ENCODE measurements at regions not wholly inside any gene's neighbourhood (a gene's known extent, or its start where the extent isn't known, plus 50 kb on each side); places are given as distances from the start of the nearest gene placed in this dataset.

DNA sequence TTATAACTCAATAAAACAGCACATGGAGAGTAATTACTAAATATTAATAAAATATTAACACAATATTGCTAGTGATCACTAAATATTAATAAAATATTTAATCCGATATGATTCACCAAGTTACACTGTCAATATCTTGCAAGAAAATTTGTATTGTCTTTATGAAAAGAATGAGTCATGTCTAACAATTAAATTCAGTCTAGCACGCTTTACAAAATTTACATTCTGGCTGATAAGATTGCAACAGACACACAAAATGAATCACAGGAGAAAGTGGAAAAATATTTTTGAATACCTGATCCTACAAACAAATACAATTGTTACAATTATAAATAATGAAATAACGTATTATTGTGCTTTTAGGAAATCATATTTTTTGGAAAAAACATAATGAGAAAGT lies 567.2 kb downstream of the EFNA5 start:
- Histone ChIP-seq H3K36me3 (ENCODE audit: control insufficient read depth, insufficient read depth, low read length) (no peaks in the 10 kb centered on the region), H3K4me3 (ENCODE audit: low read length) (no peak overlapping the region), H3K27me3 (ENCODE audit: control insufficient read depth, insufficient read depth, low read length) (no peaks in the 10 kb centered on the region), H3K27ac (ENCODE audit: low read length) (no peak overlapping the region), H3K9me3 (replicated peaks; ENCODE audit: control insufficient read depth, low read depth, low read length) (peaks cover 3% of the 10 kb centered on the region), H3K4me1 (ENCODE audit: control insufficient read depth, insufficient read depth, low read length) (no peaks in the 10 kb centered on the region)
- no peak for DNase-seq
- no CpG with 5 or more reads among the region's 3 CpGs for WGBS (ENCODE audit: insufficient coverage)

DNA sequence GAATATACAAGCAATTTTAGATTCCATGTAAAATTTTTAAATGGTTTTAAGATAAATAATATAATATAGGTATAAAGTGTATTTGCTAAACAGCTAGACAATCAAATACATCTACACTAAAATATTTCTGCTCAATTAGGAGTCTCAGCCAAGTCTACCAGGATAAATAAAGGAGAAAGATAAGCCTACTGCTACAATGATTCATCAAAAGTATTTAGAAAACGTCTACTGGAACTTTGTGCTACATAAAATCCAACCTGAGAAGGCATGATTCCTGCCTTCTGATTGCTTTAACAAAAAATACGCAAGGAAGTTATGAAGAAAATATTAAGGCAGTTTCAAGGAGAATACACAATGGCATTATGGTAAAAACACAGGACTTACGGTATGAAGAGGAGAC lies 570.6 kb downstream of the EFNA5 start:
- no peak for DNase-seq
- WGBS (ENCODE audit: insufficient coverage): 57% methylated on average over 1 of the region's 3 CpGs
- peaks cover 3% of the 10 kb centered on the region for H3K9me3 ChIP-seq (replicated peaks; ENCODE audit: control insufficient read depth, low read depth, low read length)
- no peak overlapping the region for H3K27ac ChIP-seq (ENCODE audit: low read length)
- no peaks in the 10 kb centered on the region for H3K4me1 ChIP-seq (ENCODE audit: control insufficient read depth, insufficient read depth, low read length)
- H3K27me3 ChIP-seq (ENCODE audit: control insufficient read depth, insufficient read depth, low read length): no peaks in the 10 kb centered on the region
- H3K4me3 ChIP-seq (ENCODE audit: low read length): no peak overlapping the region
- H3K36me3 ChIP-seq (ENCODE audit: control insufficient read depth, insufficient read depth, low read length): no peaks in the 10 kb centered on the region

DNA sequence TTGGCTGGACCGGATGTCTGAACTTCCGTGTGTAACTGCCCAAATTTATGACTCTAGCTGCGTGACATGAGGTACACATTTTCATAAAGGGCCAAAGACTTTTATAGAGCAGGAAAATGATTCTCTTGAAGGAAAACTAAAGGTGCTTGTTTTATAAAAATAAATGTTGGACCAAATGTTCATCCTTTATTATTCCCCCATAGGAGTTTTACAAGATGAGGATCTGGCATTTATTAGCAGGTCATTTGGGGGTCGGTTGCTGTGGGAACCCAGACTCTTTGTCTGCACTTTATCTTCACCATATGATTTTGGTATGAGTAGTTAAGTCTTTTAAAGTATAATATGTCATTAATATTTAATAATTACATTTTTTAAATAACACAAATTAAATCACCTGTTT lies 571.2 kb downstream of the EFNA5 start:
- peak; percentile 63 for DNase-seq
- 20% methylated on average over 2 of the region's 4 CpGs for WGBS (ENCODE audit: insufficient coverage)
- Histone ChIP-seq H3K4me1 (ENCODE audit: control insufficient read depth, insufficient read depth, low read length) (no peaks in the 10 kb centered on the region), H3K36me3 (ENCODE audit: control insufficient read depth, insufficient read depth, low read length) (no peaks in the 10 kb centered on the region), H3K27ac (ENCODE audit: low read length) (no peak overlapping the region), H3K9me3 (replicated peaks; ENCODE audit: control insufficient read depth, low read depth, low read length) (peaks cover 5% of the 10 kb centered on the region), H3K4me3 (ENCODE audit: low read length) (no peak overlapping the region), H3K27me3 (ENCODE audit: control insufficient read depth, insufficient read depth, low read length) (no peaks in the 10 kb centered on the region)

DNA sequence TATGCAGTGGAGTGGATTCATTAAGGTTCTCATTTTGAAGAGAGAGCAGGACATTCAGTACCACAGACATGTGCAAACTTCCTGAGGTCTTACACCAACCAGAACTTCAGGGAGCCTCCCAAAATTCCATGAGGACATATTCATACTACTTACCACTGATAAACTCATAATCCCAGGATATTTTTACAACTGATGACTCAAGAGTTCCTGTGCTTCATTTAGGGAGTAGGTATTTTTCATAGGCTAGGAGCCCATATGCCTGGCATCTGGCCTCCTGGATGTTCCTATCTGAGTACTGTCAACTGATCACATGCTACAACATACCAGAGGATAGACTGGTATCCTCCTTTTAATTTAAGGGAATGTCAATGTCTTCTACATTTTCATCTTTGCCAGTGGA lies 578.0 kb downstream of the EFNA5 start:
- Histone ChIP-seq H3K27ac (ENCODE audit: low read length) (no peak overlapping the region), H3K4me3 (ENCODE audit: low read length) (no peak overlapping the region)
- DNase-seq: no peak

DNA sequence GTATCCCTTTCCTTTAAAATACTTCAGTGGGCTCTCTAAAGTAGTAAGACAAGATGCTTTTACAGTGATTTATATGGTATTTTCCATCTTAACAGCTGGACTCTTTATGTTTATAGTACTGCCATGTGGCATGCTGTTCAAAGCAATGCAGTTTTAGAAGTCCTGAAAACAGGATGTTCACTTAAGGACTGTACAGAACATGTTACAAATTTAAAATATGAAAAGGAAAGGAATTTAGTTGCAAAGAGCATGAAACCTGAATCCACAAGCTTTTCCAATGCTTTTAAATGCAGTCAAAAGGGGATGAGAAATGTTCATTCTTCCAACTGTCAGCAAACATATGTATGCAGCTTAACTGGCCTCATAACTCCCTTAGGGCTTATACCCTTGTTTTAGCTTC lies 580.2 kb downstream of the EFNA5 start:
- Histone ChIP-seq H3K36me3 (ENCODE audit: control insufficient read depth, insufficient read depth, low read length) (no peaks in the 10 kb centered on the region), H3K27ac (ENCODE audit: low read length) (peak overlapping the region; percentile 1), H3K4me3 (ENCODE audit: low read length) (no peak overlapping the region), H3K4me1 (ENCODE audit: control insufficient read depth, insufficient read depth, low read length) (no peaks in the 10 kb centered on the region), H3K9me3 (replicated peaks; ENCODE audit: control insufficient read depth, low read depth, low read length) (peaks cover 11% of the 10 kb centered on the region), H3K27me3 (ENCODE audit: control insufficient read depth, insufficient read depth, low read length) (no peaks in the 10 kb centered on the region)
- peak; percentile 66 for DNase-seq

More for the DNA sequence above, 578.0 kb downstream of the EFNA5 start:
- no peaks in the 10 kb centered on the region for H3K36me3 ChIP-seq (ENCODE audit: control insufficient read depth, insufficient read depth, low read length)
- no peaks in the 10 kb centered on the region for H3K4me1 ChIP-seq (ENCODE audit: control insufficient read depth, insufficient read depth, low read length)
- no peaks in the 10 kb centered on the region for H3K27me3 ChIP-seq (ENCODE audit: control insufficient read depth, insufficient read depth, low read length)
- H3K9me3 ChIP-seq (replicated peaks; ENCODE audit: control insufficient read depth, low read depth, low read length): peaks cover 11% of the 10 kb centered on the region

DNA sequence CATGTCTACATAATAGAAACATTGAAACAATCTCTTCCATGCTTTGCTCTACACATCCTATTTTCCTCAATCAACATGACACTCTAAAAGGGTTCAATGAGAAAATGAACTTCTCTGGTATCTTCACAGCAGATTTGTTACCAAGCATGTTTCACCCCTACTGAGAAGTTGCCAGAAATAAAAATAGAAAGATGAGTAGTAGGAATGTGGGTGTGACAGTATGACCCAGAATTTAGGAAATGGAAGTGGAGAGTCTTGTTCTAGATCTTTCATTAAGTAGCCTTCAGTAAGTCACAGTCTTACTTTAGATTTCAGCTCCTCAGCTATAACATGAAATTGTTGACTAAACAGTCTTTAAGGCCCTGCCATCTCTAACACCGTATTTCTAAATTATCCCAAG lies 581.8 kb downstream of the EFNA5 start:
- Histone ChIP-seq H3K36me3 (ENCODE audit: control insufficient read depth, insufficient read depth, low read length) (no peaks in the 10 kb centered on the region), H3K4me3 (ENCODE audit: low read length) (no peak overlapping the region), H3K27me3 (ENCODE audit: control insufficient read depth, insufficient read depth, low read length) (no peaks in the 10 kb centered on the region), H3K27ac (ENCODE audit: low read length) (no peak overlapping the region), H3K9me3 (replicated peaks; ENCODE audit: control insufficient read depth, low read depth, low read length) (peaks cover 5% of the 10 kb centered on the region), H3K4me1 (ENCODE audit: control insufficient read depth, insufficient read depth, low read length) (no peaks in the 10 kb centered on the region)
- peak; percentile 8 for DNase-seq
- no CpG with 5 or more reads among the region's 1 CpG for WGBS (ENCODE audit: insufficient coverage)

DNA sequence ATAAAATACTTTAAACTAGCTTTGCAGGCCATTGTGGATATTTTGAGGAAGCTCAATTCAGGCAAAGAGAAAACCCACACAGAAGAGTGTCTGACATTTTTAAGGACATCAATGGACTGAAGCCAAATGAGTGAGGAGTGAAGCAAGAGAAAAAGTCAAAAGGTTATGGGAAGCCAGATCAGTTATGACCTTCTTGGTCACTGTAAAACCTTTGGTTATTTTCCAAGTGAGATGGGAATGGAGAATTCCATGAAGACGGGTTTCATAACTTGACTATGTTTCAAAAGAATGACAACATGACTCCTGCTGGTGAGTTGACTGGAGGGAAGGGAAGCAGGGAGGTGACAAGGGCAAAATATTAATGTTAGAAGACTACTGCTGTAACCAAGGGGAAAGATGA lies 585.2 kb downstream of the EFNA5 start:
- 100% methylated on average over 1 of the region's 1 CpG for WGBS (ENCODE audit: insufficient coverage)
- no peak for DNase-seq
- no peak overlapping the region for H3K27ac ChIP-seq (ENCODE audit: low read length)
- H3K27me3 ChIP-seq (ENCODE audit: control insufficient read depth, insufficient read depth, low read length): no peaks in the 10 kb centered on the region
- H3K4me3 ChIP-seq (ENCODE audit: low read length): no peak overlapping the region
- H3K36me3 ChIP-seq (ENCODE audit: control insufficient read depth, insufficient read depth, low read length): no peaks in the 10 kb centered on the region
- H3K4me1 ChIP-seq (ENCODE audit: control insufficient read depth, insufficient read depth, low read length): no peaks in the 10 kb centered on the region
- no peaks in the 10 kb centered on the region for H3K9me3 ChIP-seq (replicated peaks; ENCODE audit: control insufficient read depth, low read depth, low read length)

DNA sequence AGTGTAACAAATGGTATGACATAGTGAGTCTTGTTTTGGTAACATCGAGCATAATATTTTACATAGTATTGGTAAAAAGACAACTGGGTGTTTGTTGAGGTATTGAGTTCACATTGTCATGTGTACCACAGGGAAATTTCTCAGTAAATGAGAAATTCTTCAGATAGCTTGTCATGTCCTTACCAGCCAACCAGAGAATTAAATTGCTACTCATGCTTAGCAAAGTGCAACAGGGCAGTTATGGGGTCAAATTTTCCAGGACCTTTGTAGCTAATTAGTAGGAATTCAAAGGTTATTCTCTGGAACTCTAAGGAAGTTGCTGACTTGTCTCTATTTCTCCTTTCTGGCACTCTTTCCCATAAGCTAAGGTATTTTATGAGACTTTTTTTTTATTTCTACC lies 595.7 kb downstream of the EFNA5 start:
- Histone ChIP-seq H3K27me3 (ENCODE audit: control insufficient read depth, insufficient read depth, low read length) (no peaks in the 10 kb centered on the region), H3K36me3 (ENCODE audit: control insufficient read depth, insufficient read depth, low read length) (no peaks in the 10 kb centered on the region), H3K4me1 (ENCODE audit: control insufficient read depth, insufficient read depth, low read length) (no peaks in the 10 kb centered on the region), H3K4me3 (ENCODE audit: low read length) (no peak overlapping the region), H3K27ac (ENCODE audit: low read length) (no peak overlapping the region), H3K9me3 (replicated peaks; ENCODE audit: control insufficient read depth, low read depth, low read length) (peaks cover 4% of the 10 kb centered on the region)
- WGBS (ENCODE audit: insufficient coverage): no CpG with 5 or more reads among the region's 1 CpG
- no peak for DNase-seq

DNA sequence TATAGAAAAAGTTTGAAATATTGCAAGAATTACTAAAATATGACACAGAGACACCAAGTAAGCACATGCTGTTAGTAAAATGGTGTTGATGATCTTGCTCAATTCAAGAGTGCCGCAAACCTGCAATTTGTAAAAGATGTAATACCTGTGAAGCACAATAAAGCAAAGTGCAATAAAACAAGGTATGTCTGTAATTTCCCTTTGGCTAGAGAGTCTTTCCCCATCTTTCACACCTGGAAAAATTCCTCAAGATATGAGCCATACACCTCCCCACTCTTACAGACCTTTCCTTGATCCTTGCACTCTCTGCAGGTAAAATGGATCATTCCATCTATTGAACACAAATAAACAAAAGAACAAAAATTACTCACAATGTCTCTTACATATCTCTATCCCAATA lies 597.8 kb downstream of the EFNA5 start:
- H3K27ac ChIP-seq (ENCODE audit: low read length): no peak overlapping the region
- H3K27me3 ChIP-seq (ENCODE audit: control insufficient read depth, insufficient read depth, low read length): no peaks in the 10 kb centered on the region
- no peak for DNase-seq
- H3K36me3 ChIP-seq (ENCODE audit: control insufficient read depth, insufficient read depth, low read length): no peaks in the 10 kb centered on the region
- peaks cover 4% of the 10 kb centered on the region for H3K9me3 ChIP-seq (replicated peaks; ENCODE audit: control insufficient read depth, low read depth, low read length)
- H3K4me1 ChIP-seq (ENCODE audit: control insufficient read depth, insufficient read depth, low read length): no peaks in the 10 kb centered on the region
- no CpG with 5 or more reads among the region's 1 CpG for WGBS (ENCODE audit: insufficient coverage)
- no peak overlapping the region for H3K4me3 ChIP-seq (ENCODE audit: low read length)

DNA sequence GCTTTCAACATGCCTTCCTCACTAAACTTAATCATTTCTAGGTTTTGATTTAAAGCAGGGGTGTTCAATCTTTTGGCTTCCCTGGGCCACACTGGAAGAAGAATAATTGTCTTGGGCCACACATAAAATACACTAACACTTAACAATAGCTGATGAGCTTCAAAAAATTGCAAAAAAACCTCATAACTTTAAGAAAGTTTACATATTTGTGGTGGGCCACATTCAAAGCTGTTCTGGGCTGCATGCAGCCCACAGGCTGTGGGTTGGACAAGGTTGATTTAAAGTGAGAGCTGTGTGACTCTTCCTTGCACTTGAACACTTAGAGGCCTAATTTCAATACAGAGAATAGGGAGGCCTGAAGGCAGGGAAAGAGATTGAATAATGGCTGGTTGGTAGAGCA lies 598.3 kb downstream of the EFNA5 start:
- H3K36me3 ChIP-seq (ENCODE audit: control insufficient read depth, insufficient read depth, low read length): no peaks in the 10 kb centered on the region
- DNase-seq: no peak
- no peak overlapping the region for H3K4me3 ChIP-seq (ENCODE audit: low read length)
- no peak overlapping the region for H3K27ac ChIP-seq (ENCODE audit: low read length)
- H3K9me3 ChIP-seq (replicated peaks; ENCODE audit: control insufficient read depth, low read depth, low read length): peaks cover 4% of the 10 kb centered on the region
- H3K4me1 ChIP-seq (ENCODE audit: control insufficient read depth, insufficient read depth, low read length): no peaks in the 10 kb centered on the region
- H3K27me3 ChIP-seq (ENCODE audit: control insufficient read depth, insufficient read depth, low read length): no peaks in the 10 kb centered on the region

DNA sequence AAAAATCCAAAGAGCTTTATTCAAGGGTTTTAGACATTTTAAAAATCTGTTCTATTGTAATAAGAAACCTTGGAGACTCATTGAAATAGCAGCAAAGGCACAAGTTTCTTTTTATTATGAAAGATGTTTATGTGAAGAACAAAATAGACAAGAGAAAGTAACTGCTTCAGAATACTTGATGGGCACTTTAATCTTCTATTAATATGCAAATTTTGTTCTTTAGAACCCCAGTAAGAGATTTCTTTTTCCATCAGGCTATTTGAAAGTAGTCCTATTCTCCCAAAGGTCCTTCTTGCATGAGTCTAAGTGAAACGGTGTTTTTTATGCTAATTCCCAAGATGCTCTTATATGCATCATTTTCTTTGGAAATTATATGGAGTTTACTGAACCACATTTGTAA lies 602.0 kb downstream of the EFNA5 start:
- DNase-seq: no peak
- Histone ChIP-seq H3K4me3 (ENCODE audit: low read length) (no peak overlapping the region), H3K27ac (ENCODE audit: low read length) (no peak overlapping the region), H3K27me3 (ENCODE audit: control insufficient read depth, insufficient read depth, low read length) (no peaks in the 10 kb centered on the region), H3K4me1 (ENCODE audit: control insufficient read depth, insufficient read depth, low read length) (no peaks in the 10 kb centered on the region), H3K9me3 (replicated peaks; ENCODE audit: control insufficient read depth, low read depth, low read length) (peaks cover 4% of the 10 kb centered on the region), H3K36me3 (ENCODE audit: control insufficient read depth, insufficient read depth, low read length) (no peaks in the 10 kb centered on the region)
- WGBS (ENCODE audit: insufficient coverage): no CpG with 5 or more reads among the region's 1 CpG

Data from muscle of leg (tissue), 3 donors.